Liver (tissue), 8 donors: ENCODE measurements at regions not wholly inside any gene's neighbourhood (a gene's known extent, or its start where the extent isn't known, plus 50 kb on each side); places are given as distances from the start of the nearest gene placed in this dataset.

ENCODE experiments used
- DNase-seq: peaks from one replicate; pipeline ENCODE4 v3.0.0-alpha.2; 2017; ENCODE audit warnings: low spot score
- H3K27ac ChIP-seq, 2 donors: one replicate each; pipeline ENCODE4 v1.7.0; 2013; ENCODE audit warnings: inconsistent platforms in 2 of 2, low read length in 2 of 2, control low read depth in 1 of 2, low read depth in 1 of 2, mild to moderate bottlenecking in 1 of 2
- H3K27me3 ChIP-seq, 4 donors: one replicate each; pipeline versions ENCODE4 v1.6.1 to v1.7.0; 2013; ENCODE audit warnings: low read length in 3 of 4, inconsistent platforms in 1 of 4, mild to moderate bottlenecking in 1 of 4, moderate library complexity in 1 of 4; ENCODE audit not compliant: control insufficient read depth in 4 of 4, insufficient read depth in 4 of 4
- H3K36me3 ChIP-seq, 4 donors: one replicate each; pipeline versions ENCODE4 v1.6.1 to v1.7.0; 2013; ENCODE audit warnings: low read length in 3 of 4, mild to moderate bottlenecking in 3 of 4, low read depth in 1 of 4, moderate library complexity in 1 of 4; ENCODE audit not compliant: control insufficient read depth in 4 of 4, insufficient read depth in 3 of 4
- H3K4me1 ChIP-seq, 4 donors: one replicate each; pipeline versions ENCODE4 v1.6.1 to v1.7.0; 2013; ENCODE audit warnings: low read length in 3 of 4, mild to moderate bottlenecking in 3 of 4, moderate library complexity in 1 of 4; ENCODE audit not compliant: control insufficient read depth in 4 of 4, insufficient read depth in 4 of 4
- H3K4me3 ChIP-seq, 3 donors: one replicate each; pipeline versions ENCODE4 v1.6.1 to v1.7.0; 2013; ENCODE audit warnings: low read length in 3 of 3, control low read depth in 1 of 3, low read depth in 1 of 3, mild to moderate bottlenecking in 1 of 3
- H3K9ac ChIP-seq, 2 donors: one replicate each; pipeline ENCODE4 v1.7.0; 2013; ENCODE audit warnings: low read length in 2 of 2, mild to moderate bottlenecking in 2 of 2, moderate library complexity in 2 of 2, control low read depth in 1 of 2, low read depth in 1 of 2
- H3K9me3 ChIP-seq, 4 donors: one replicate each; pipeline versions ENCODE4 v1.6.1 to v1.7.0; 2013; ENCODE audit warnings: low read length in 3 of 4; ENCODE audit not compliant: control insufficient read depth in 4 of 4
- ATF3 ChIP-seq: IDR thresholded peaks from 2 replicates; pipeline ENCODE4 v1.6.1; 2016; ENCODE audit warnings: antibody characterized with exemption
- CTCF ChIP-seq: fragments of 150-350 bp; IDR thresholded peaks from 2 replicates; pipeline ENCODE4 v1.5.1; 2017; ENCODE audit warnings: improper control_type of control experiment, low read depth, low read length; ENCODE audit not compliant: missing input control
- EGR1 ChIP-seq, 2 donors: IDR thresholded peaks; 2 replicates each; pipeline ENCODE4 v1.6.1; 2016 to 2018; ENCODE audit warnings: antibody characterized with exemption in 2 of 2, low read depth in 2 of 2
- FOXA1 ChIP-seq: IDR thresholded peaks from 2 replicates; pipeline ENCODE4 v1.6.1; 2016; ENCODE audit warnings: antibody characterized with exemption
- FOXA2 ChIP-seq: IDR thresholded peaks from 2 replicates; pipeline ENCODE4 v1.6.1; 2016; ENCODE audit warnings: antibody characterized with exemption
- GABPA ChIP-seq, 2 donors: IDR thresholded peaks in 1 of 2; conservative IDR thresholded peaks in 1 of 2; 2 replicates each; pipeline ENCODE4 v1.6.1; 2016; ENCODE audit warnings: antibody characterized with exemption in 2 of 2, mild to moderate bottlenecking in 1 of 2, moderate library complexity in 1 of 2
- HNF4A ChIP-seq, 2 donors: conservative IDR thresholded peaks; 2 replicates each; pipeline ENCODE4 v1.6.1; 2016; ENCODE audit warnings: antibody characterized with exemption in 2 of 2, mild to moderate bottlenecking in 2 of 2
- HNF4G ChIP-seq: IDR thresholded peaks from 2 replicates; pipeline ENCODE4 v1.6.1; 2016; ENCODE audit warnings: antibody characterized with exemption
- JUND ChIP-seq, 2 donors: IDR thresholded peaks; 2 replicates each; pipeline ENCODE4 v1.6.1; 2016; ENCODE audit warnings: antibody characterized with exemption in 2 of 2
- MAX ChIP-seq: IDR thresholded peaks from 2 replicates; pipeline ENCODE4 v1.6.1; 2016; ENCODE audit warnings: antibody characterized with exemption
- NR2F2 ChIP-seq: IDR thresholded peaks from 2 replicates; pipeline ENCODE4 v1.6.1; 2016; ENCODE audit warnings: antibody characterized with exemption
- RAD21 ChIP-seq, 2 donors: IDR thresholded peaks; 2 replicates each; pipeline ENCODE4 v1.6.1; 2016; ENCODE audit warnings: antibody characterized with exemption in 2 of 2, mild to moderate bottlenecking in 2 of 2
- RXRA ChIP-seq, 2 donors: IDR thresholded peaks; 2 replicates each; pipeline ENCODE4 v1.6.1; 2017 to 2018; ENCODE audit warnings: antibody characterized with exemption in 2 of 2, mild to moderate bottlenecking in 1 of 2
- SP1 ChIP-seq: IDR thresholded peaks from 2 replicates; pipeline ENCODE4 v1.6.1; 2018; ENCODE audit warnings: antibody characterized with exemption, mild to moderate bottlenecking
- TAF1 ChIP-seq: conservative IDR thresholded peaks from 2 replicates; pipeline ENCODE4 v1.6.1; 2016; ENCODE audit warnings: antibody characterized with exemption, mild to moderate bottlenecking
- WGBS: extraction: QIAGEN DNeasy Blood & Tissue Kit; methylation state at CpG from one replicate; pipeline ENCODE4 v1.1.7; 2013; 5-methylcytosine and 5-hydroxymethylcytosine counted together
- TF ChIP-seq, protein P1 (sequence below): IDR thresholded peaks from 2 replicates; pipeline ENCODE4 v1.6.1; 2016; ENCODE audit warnings: antibody characterized with exemption
- donor health status: healthy.
- donor health status: healthy.
- donor health status: healthy.
- donor health status: healthy.
- donor health status: healthy.

DNA sequence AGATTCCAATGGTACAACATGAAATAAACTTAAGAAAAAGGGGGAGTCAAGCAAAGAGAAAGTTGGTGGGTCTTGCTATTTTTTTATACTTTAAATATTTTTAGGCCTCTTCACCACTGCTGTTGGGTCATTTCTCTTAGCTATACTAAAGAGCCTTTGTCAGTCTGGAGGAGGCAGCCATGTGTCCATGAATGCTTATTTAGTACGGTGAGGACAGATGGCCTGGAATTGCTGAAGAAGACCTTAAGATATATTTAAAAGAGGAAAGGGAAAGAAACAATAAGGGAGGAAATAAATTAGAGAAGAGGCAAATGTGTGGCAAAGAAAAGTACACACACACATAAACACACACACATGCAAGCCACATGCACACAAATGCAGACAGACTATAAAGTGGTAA is 560.5 kb upstream of the MEF2C start:
- H3K4me3 ChIP-seq: no peak overlapping the region
- no peak overlapping the region for H3K27ac ChIP-seq
- no peak for DNase-seq
- TF ChIP-seq HNF4A (conservative IDR thresholded peaks at IDR 0.05) (no peak), TAF1 (no peak)
- H3K9ac ChIP-seq: no peak overlapping the region
- H3K27me3 ChIP-seq: no peaks in the 10 kb centered on the region
- no peaks in the 10 kb centered on the region for H3K36me3 ChIP-seq
- H3K4me1 ChIP-seq: no peaks in the 10 kb centered on the region
- no peaks in the 10 kb centered on the region for H3K9me3 ChIP-seq
- WGBS: 92% methylated on average over 1 of the region's 1 CpG

GRCh38 chr5:89441965-89442364 is 559.0 kb upstream of the MEF2C start:
- Histone ChIP-seq H3K9me3 (no peaks in the 10 kb centered on the region), H3K27me3 (no peaks in the 10 kb centered on the region), H3K9ac (no peak overlapping the region), H3K4me3 (no peak overlapping the region), H3K36me3 (no peaks in the 10 kb centered on the region), H3K4me1 (no peaks in the 10 kb centered on the region), H3K27ac (no peak overlapping the region)
- DNase-seq: no peak
- TF ChIP-seq HNF4A (conservative IDR thresholded peaks at IDR 0.05) (no peak), GABPA (IDR thresholded peaks at IDR 0.05 in 1 of 2, conservative IDR thresholded peaks at IDR 0.05 in 1 of 2) (no peak), HNF4G (no peak), MAX (no peak), EGR1 (IDR thresholded peaks at IDR 0.05; ENCODE audit: low read depth in 2 of 2) (no peak), SP1 (no peak), FOXA1 (no peak), FOXA2 (no peak), CTCF (no peak), JUND (IDR thresholded peaks at IDR 0.05) (no peak), TAF1 (no peak), RXRA (IDR thresholded peaks at IDR 0.05) (no peak), ATF3 (no peak), NR2F2 (no peak)

DNA sequence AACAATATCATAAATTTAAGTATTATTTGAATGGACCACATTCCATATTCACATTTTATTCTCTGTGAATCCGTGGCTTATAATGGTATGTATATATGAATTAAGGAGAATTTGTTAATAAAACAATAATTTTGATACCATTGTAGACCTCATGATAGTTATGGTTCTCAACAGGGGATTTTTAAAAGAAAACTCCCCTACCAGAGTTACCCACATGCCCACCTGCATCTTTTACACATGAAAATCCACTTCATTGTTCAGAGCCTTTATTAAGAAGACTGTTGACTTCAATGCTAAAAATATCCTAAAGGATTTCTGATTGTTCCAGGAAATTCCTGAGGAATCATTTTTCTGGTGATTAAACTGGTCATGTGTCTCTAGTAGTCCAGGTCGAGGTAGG is 557.7 kb upstream of the MEF2C start:
- Histone ChIP-seq H3K4me3 (no peak overlapping the region), H3K27me3 (no peaks in the 10 kb centered on the region), H3K4me1 (no peaks in the 10 kb centered on the region), H3K36me3 (no peaks in the 10 kb centered on the region), H3K9me3 (no peaks in the 10 kb centered on the region), H3K27ac (no peak overlapping the region), H3K9ac (no peak overlapping the region)
- TF ChIP-seq RAD21 (IDR thresholded peaks at IDR 0.05) (no peak), MAX (no peak), FOXA1 (no peak), HNF4G (no peak), ATF3 (no peak)
- TF ChIP-seq, protein P1, sequence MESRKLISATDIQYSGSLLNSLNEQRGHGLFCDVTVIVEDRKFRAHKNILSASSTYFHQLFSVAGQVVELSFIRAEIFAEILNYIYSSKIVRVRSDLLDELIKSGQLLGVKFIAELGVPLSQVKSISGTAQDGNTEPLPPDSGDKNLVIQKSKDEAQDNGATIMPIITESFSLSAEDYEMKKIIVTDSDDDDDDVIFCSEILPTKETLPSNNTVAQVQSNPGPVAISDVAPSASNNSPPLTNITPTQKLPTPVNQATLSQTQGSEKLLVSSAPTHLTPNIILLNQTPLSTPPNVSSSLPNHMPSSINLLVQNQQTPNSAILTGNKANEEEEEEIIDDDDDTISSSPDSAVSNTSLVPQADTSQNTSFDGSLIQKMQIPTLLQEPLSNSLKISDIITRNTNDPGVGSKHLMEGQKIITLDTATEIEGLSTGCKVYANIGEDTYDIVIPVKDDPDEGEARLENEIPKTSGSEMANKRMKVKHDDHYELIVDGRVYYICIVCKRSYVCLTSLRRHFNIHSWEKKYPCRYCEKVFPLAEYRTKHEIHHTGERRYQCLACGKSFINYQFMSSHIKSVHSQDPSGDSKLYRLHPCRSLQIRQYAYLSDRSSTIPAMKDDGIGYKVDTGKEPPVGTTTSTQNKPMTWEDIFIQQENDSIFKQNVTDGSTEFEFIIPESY: no peak
- no peak for DNase-seq
- 72% methylated on average over 2 of the region's 2 CpGs for WGBS
